NCI-H1436 treated with DMSO at 0.1 percent for 48 hours (cell line): ENCODE measurements at regions not wholly inside any gene's neighbourhood (a gene's known extent, or its start where the extent isn't known, plus 50 kb on each side); places are given as distances from the start of the nearest gene placed in this dataset.
"Not testable (repeated sequence)": the region's sequence is repeated elsewhere in the genome, so short reads cannot be mapped to it uniquely, and the experiment has no call there.

Experiments
- DNase-seq: peaks from one replicate; lab custom pipeline; 2025; lab: John Stamatoyannopoulos, UW

GRCh38 chr2:242004902-242005230, 135.3 kb downstream of the RTP5 start:
- DNase-seq = no peak

GRCh38 chr2:242006091-242006634, 136.6 kb downstream of the RTP5 start:
- not testable (repeated sequence) for DNase-seq

- DNase-seq = not testable (repeated sequence)
Measured at GRCh38 chr2:242008908-242009307, 139.4 kb downstream of the RTP5 start.

GRCh38 chr2:242009846-242010245, 140.3 kb downstream of the RTP5 start:
- DNase-seq = not testable (repeated sequence)

- DNase-seq = not testable (repeated sequence)
Measured at GRCh38 chr2:242010252-242011166, 141.0 kb downstream of the RTP5 start.

GRCh38 chr2:242011167-242011513, 141.6 kb downstream of the RTP5 start:
- no peak for DNase-seq

- no peak for DNase-seq
Measured at GRCh38 chr2:242011516-242011915, 142.0 kb downstream of the RTP5 start.

GRCh38 chr2:242011991-242012764, 142.6 kb downstream of the RTP5 start:
- no peak for DNase-seq

GRCh38 chr2:242012956-242013764, 143.6 kb downstream of the RTP5 start:
- DNase-seq = no peak

GRCh38 chr2:242013771-242014170, 144.2 kb downstream of the RTP5 start:
- DNase-seq = no peak

GRCh38 chr2:242015108-242016065, 145.9 kb downstream of the RTP5 start:
- DNase-seq = no peak

- no peak for DNase-seq
Measured at GRCh38 chr2:242017086-242017485, 147.6 kb downstream of the RTP5 start.

- DNase-seq = not testable (repeated sequence)
Measured at GRCh38 chr2:242018416-242018815, 148.9 kb downstream of the RTP5 start.

GRCh38 chr2:242019344-242019743, 149.8 kb downstream of the RTP5 start:
- no peak for DNase-seq

- DNase-seq = no peak
Measured at GRCh38 chr2:242020196-242021004, 150.9 kb downstream of the RTP5 start.

GRCh38 chr2:242022550-242023290, 153.2 kb downstream of the RTP5 start:
- DNase-seq = no peak

- no peak for DNase-seq
Measured at GRCh38 chr2:242024751-242025355, 155.3 kb downstream of the RTP5 start.

- DNase-seq = no peak
Measured at GRCh38 chr2:242027676-242028450, 158.3 kb downstream of the RTP5 start.
